ENCODE measurements at regions not wholly inside any gene's neighbourhood (a gene's known extent, or its start where the extent isn't known, plus 50 kb on each side); places are given as distances from the start of the nearest gene placed in this dataset.

DNA sequence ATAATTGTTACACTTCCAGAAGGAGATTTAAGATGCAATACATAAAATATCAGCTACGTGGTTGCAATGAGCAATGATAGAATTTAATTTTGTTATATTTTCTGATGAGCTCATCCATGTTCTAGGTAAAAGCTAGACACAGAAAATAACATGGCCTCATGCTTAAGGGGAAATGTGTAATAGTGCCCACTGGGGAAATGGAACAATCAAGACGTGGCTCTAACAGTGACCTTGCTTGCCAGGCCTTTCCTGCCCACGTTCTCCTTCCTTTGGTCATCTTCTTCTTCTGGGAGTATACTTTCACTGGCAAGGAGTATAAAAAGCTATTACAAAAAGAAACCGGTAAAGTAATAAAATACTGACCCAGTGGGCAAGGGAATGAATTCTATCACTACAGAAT lies 116.2 kb upstream of the TMEM161B start:
- TF ChIP-seq, protein P1, sequence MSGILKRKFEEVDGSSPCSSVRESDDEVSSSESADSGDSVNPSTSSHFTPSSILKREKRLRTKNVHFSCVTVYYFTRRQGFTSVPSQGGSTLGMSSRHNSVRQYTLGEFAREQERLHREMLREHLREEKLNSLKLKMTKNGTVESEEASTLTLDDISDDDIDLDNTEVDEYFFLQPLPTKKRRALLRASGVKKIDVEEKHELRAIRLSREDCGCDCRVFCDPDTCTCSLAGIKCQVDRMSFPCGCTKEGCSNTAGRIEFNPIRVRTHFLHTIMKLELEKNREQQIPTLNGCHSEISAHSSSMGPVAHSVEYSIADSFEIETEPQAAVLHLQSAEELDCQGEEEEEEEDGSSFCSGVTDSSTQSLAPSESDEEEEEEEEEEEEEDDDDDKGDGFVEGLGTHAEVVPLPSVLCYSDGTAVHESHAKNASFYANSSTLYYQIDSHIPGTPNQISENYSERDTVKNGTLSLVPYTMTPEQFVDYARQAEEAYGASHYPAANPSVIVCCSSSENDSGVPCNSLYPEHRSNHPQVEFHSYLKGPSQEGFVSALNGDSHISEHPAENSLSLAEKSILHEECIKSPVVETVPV (CRISPR knock-in tag; IDR thresholded peaks at IDR 0.05): no peak
- TF ChIP-seq RARB (CRISPR knock-in tag; IDR thresholded peaks at IDR 0.05): no peak
